ENCODE measurements at regions not wholly inside any gene's neighbourhood (a gene's known extent, or its start where the extent isn't known, plus 50 kb on each side); places are given as distances from the start of the nearest gene placed in this dataset.

- no peaks in the 10 kb centered on the region for H3K9me3 ChIP-seq
- intact Hi-C loops (cut with DNase I) = no loop called here
- H3K27me3 ChIP-seq = no peaks in the 10 kb centered on the region
- no peaks in the 10 kb centered on the region for H3K36me3 ChIP-seq
- H3K27ac ChIP-seq = no peak overlapping the region
- ATAC-seq (no peak), DNase-seq (no peak)
- H3K4me3 ChIP-seq = no peak overlapping the region
- no peak for TF ChIP-seq CTCF (IDR thresholded peaks at IDR 0.05)
- no peaks in the 10 kb centered on the region for H3K4me1 ChIP-seq
- WGBS, 2 donors = 84 to 87% methylated on average over 2 of the region's 2 CpGs
These were observed 356.4 kb upstream of the GYPC start for GRCh38 chr2:126299469-126299976.

- no peaks in the 10 kb centered on the region for H3K36me3 ChIP-seq
- intact Hi-C loops (cut with DNase I) = no loop called here
- no peaks in the 10 kb centered on the region for H3K4me1 ChIP-seq
- no peaks in the 10 kb centered on the region for H3K9me3 ChIP-seq
- no peak for TF ChIP-seq CTCF (IDR thresholded peaks at IDR 0.05)
- ATAC-seq (no peak), DNase-seq (no peak)
- no peak overlapping the region for H3K4me3 ChIP-seq
- WGBS, 2 donors = 81 to 86% methylated on average over 1 of the region's 1 CpG
- H3K27ac ChIP-seq = no peak overlapping the region
- no peaks in the 10 kb centered on the region for H3K27me3 ChIP-seq
These were observed 355.6 kb upstream of the GYPC start for GRCh38 chr2:126300348-126300747.

- no peak for TF ChIP-seq CTCF (IDR thresholded peaks at IDR 0.05)
These were observed 353.9 kb upstream of the GYPC start for GRCh38 chr2:126302043-126302442.

GRCh38 chr2:126303113-126303512 is 352.8 kb upstream of the GYPC start:
- no peak for TF ChIP-seq CTCF (IDR thresholded peaks at IDR 0.05)
- Histone ChIP-seq H3K9me3 (no peaks in the 10 kb centered on the region), H3K27me3 (peaks cover 0 to 3% (median 0%) of the 10 kb centered on the region in 7 donors), H3K27ac (no peak overlapping the region), H3K36me3 (no peaks in the 10 kb centered on the region), H3K4me1 (no peaks in the 10 kb centered on the region), H3K4me3 (no peak overlapping the region)
- 40 to 43% methylated on average over 5 of the region's 5 CpGs for WGBS, 2 donors
- no peak for DNase-seq
- ATAC-seq = no peak
- intact Hi-C loops (cut with DNase I) = no loop called here

More at GRCh38 chr2:126302043-126302442, 353.9 kb upstream of the GYPC start:
- Histone ChIP-seq H3K4me3 (no peak overlapping the region), H3K36me3 (no peaks in the 10 kb centered on the region), H3K9me3 (no peaks in the 10 kb centered on the region), H3K27me3 (peaks cover 0 to 3% (median 0%) of the 10 kb centered on the region in 7 donors), H3K4me1 (no peaks in the 10 kb centered on the region), H3K27ac (no peak overlapping the region)
- 41 to 44% methylated on average over 3 of the region's 3 CpGs for WGBS, 2 donors
- ATAC-seq (no peak), DNase-seq (no peak)
- intact Hi-C loops (cut with DNase I) = no loop called here
